ENCODE measurements at regions not wholly inside any gene's neighbourhood (a gene's known extent, or its start where the extent isn't known, plus 50 kb on each side); places are given as distances from the start of the nearest gene placed in this dataset.
"Not testable (repeated sequence)": the region's sequence is repeated elsewhere in the genome, so short reads cannot be mapped to it uniquely, and the experiment has no call there.

DNA sequence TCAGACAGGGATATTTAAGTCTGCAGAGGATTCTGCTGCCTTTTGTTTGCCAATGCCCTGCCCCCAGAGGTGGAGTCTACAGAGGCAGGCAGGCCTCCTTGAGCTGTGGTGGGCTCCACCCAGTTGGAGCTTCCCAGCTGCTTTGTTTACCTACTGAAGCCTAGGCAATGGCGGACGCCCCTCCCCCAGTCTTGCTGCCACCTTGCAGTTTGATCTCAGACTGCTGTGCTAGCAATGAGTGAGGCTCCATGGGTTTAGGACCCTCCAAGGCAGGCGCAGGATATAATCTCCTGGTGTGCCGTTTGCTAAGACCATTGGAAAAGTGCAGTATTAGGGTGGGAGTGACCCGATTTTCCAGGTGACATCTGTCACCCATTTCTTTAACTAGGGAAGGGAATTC, 132.7 kb downstream of the UNC93B1 start:
- not testable (repeated sequence) for DNase-seq

- DNase-seq: not testable (repeated sequence)
These were observed 141.0 kb downstream of the UNC93B1 start for GRCh38 chr11:67862896-67863295.

- not testable (repeated sequence) for DNase-seq
These were observed 144.3 kb downstream of the UNC93B1 start for GRCh38 chr11:67859513-67860161.

DNA sequence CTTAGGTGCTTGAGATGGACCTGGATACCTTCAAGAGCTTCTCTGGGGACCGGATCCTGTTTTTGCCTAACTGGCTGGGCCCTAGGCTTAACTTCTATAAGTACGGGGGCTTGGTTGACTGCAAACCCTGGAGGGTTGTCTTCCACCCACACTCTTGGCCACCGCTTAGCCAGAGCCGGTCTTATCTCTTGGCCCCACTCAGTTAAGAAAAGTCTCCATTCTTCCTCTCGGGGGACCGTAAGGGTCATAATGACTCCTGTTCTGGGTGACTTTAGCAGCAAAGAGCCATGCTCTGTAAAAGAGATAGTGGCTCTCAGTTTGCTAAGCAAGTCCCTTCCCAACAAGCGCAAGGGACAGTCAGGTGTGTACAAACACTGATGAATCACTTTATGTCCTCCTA, 153.2 kb downstream of the UNC93B1 start:
- DNase-seq: not testable (repeated sequence)

DNA sequence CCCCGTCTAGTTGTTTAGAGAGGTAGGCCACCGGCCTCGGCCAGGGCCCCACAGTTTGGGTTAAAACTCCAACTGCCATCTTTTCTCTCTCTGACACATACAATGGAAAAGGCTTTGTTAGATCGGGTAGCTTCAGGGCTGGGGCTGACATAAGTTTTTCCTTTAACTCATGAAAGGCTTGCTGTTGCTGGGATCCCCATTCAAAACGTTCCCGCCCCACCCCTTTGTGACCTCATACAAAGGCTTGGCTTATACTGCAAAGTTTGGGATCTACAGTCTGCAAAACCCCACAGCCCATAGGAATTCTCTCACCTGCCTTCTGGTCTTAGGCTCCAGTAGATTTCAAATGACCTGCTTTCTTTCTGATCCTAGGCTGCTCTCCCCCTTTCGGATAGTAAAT, 154.1 kb downstream of the UNC93B1 start:
- not testable (repeated sequence) for DNase-seq

GRCh38 chr11:67847896-67848875, 155.7 kb downstream of the UNC93B1 start:
- DNase-seq: not testable (repeated sequence)

DNA sequence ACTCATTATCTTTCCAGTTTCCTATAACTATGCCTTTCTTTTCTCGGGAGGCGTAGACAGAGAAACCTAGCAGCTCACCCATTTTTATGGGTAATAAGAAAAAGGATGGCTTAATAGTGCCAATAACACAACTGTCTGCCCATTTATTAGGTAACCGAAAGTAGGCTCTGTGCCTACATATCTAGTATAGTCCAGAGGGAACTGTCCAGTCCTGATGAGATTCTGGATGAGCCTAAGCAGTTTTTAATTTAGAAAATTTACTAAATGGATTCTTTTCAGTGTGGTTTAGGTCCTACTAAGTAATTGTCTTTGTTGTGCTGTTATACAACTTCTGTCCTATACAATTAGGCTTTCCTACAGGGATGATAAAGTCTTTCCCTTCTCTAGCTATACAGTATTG, 157.6 kb downstream of the UNC93B1 start:
- not testable (repeated sequence) for DNase-seq

DNA sequence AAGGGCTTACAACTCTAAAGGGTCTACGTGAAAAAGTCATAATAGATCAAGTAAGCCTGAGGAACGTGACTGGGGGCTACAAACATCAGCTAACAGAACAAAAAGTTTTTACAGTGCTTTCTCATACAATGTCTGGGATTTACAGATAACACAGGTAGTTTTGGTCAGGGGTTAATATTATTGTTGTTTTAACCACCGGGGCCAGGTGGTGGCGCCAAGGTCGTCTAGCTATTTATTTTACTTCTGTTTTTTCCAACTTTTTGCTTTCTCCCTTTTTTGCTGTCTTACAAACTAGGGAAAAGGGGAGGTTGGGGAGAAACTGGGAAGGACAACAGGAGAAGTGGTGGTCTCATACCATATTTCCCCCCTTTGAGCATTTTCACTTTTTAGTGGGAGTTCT, 158.6 kb downstream of the UNC93B1 start:
- DNase-seq: not testable (repeated sequence)

DNA sequence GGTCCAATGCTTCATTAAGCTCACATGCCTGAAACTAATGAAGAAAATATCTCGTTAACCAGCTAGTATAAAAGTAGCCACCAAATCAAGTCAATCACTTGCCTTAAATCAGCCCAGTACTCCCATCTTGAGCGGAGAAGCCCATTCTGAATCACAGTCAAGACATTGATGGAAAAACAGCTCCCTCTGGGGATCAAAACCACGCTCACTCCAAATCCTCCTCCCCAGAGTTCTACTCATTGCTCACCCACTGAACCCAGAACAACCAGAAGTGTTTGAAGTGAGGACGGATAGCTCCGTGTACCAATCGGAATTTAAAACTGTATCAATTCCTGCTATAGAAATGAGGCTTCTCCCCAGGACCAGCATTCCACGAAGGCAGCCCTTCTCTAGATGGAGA, 163.3 kb downstream of the UNC93B1 start:
- DNase-seq: not testable (repeated sequence)

DNA sequence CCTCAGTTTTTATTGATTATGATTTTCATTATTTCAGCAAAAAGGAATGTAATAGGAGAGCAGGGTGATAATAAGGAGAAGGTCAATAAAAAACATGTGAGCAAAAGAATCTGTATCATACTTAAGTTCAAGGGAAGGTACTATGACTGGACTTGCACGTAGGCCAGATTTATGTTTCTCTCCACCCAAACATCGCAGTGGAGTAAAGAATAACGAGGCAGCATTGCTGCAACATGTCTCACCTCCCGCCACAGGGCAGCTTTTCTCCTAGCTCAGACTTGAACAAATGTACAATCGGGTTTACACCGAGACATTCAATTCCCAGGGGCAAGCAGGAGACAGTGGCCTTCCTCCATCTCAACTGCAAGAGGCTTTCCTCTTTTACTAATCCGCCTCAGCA, 155.7 kb upstream of the ALDH3B2 start:
- not testable (repeated sequence) for DNase-seq

DNA sequence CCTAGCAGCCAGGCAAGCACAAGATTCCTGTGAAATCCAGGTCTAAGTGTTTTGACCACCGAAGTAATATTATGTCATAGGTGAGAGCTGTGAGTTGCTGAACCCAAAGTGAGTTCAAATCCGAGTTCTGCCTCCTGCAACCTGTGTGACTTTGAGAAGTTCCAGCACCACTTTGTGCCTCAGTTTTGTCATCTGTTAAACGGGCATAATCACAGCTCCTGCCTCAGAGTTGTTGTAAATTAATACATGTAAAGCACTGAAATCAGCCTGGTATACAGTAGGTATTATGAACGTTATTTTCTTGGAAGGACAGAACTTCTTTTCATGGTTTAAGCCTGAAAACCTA, 152.5 kb upstream of the ALDH3B2 start:
- not testable (repeated sequence) for DNase-seq

DNA sequence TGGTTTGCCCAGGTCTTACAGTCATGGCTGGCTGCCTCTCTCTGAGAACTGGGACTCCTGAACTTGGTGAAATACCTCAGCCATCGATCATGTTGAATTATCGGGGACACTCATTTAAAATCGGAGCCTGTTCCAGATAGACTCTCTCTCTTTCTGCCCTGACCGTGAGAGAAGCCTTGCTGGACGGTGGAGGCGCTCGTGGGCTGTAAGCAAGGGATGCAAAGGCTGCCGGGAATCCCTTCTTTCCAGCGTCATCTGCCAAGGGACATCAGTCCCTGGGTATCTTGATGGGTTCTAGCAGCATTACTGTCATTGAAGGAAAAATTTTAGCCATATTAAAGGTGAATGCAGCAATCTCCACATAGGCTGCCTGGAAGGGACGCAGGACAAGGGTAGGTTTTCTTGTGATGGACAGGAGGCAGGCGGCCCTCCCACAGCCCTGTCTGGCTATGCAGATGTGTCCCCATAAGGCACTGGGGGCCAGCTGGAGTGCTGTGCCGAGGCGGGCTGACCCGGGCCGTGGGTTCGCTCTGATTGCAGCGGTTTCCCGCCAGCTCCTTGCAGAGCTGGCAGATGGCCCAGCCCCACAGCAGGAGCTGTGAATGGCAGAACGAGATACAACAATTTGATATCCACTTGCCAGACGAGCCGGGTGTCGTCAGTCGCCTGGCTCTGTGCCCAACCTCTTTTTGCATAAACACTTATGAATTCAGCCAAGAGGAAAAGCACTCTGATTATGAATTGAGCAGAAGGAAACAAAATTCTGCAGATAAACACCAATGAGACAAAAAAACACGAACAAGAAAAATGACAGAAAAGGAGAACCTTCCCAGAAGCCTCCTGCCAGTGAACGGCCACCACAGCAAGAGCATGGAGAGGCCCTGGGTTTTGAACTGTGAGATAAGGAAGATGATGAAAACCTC, 151.9 kb upstream of the ALDH3B2 start:
- DNase-seq: not testable (repeated sequence)

DNA sequence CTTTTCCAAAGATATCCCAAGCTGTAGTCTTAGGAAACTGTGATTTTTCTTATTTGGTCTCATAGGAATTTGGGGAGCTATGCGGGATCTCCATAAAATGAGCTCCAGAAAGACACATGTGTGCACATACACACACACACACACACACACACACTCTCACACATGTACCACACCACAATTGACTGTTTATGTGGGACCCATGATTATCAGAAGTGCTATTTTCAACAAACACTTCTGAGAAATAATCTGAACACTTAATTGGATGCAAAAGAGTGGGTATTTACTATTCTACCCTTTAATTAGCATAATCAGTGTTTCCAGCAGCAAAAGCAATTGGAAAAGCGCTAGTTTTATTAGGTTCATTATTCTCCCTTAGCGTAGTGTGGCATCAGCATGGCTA, 150.4 kb upstream of the ALDH3B2 start:
- DNase-seq: not testable (repeated sequence)

DNA sequence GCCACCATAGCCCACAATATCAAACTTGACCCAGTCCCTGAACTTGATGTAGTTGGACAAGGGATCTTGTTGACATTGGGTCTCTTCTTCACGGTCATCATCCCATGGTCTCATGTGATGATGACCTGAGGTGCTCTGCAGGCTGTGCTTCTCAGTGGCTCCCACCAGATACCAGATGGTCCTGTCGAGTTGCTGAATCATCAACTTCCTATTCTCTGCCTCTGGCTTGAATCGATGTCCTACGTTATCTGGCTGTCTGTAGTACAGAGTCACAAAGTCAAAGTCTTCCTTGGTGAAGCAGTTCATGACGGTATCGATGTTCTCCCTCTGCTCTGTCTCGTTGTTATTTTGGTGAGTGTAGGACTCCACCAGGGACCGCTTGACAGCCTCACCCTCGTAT, 145.7 kb upstream of the ALDH3B2 start:
- DNase-seq: no peak

DNA sequence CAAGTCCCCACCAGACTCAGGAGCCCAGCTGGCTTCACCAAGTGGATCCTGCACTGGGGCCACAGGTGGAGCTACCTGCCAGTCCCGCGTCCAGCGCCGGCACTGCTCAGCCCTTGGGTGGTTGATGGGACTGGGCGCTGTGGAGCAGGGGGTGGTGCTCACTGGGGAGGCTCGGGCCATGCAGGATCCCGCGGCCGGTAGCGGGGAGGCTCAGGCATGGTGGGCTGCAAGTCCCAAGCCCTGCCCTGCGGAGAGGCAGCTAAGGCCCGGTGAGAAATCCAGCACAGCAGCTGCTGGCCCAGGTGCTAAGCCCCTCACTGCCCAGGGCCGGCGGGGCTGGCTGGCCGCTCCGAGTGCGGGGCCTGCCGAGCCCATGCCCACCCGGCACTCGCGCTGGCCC, 143.1 kb upstream of the ALDH3B2 start:
- DNase-seq: not testable (repeated sequence)

GRCh38 chr11:67809301-67809700, 134.9 kb upstream of the ALDH3B2 start:
- DNase-seq: not testable (repeated sequence)

DNA sequence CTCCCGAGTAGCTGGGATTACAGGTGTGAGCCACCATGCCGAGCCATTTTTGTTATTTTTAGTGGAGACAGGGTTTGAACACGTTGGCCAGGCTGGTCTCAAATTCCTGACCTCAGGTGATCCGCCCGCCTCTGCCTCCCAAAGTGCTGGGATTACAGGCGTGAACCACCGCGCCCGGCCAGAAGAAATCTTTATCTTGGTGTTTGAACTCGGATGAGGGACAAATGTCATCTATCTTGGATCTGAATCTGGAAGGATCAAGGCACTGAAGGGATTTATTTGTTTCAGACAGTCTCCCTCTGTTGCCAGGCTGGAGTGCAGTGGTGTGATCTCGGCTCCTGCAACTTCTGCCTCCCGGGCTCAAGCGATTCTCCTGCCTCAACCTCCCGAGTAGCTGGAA, 133.5 kb upstream of the ALDH3B2 start:
- DNase-seq: not testable (repeated sequence)

- DNase-seq: not testable (repeated sequence)
These were observed 132.4 kb upstream of the ALDH3B2 start for GRCh38 chr11:67806728-67807235.

GRCh38 chr11:67806183-67806582, 131.8 kb upstream of the ALDH3B2 start:
- not testable (repeated sequence) for DNase-seq

- peak; percentile 96 for DNase-seq
These were observed 131.1 kb upstream of the ALDH3B2 start for GRCh38 chr11:67805253-67806126.

Measured in activated gamma-delta T cell (primary cell).